Neural cell (in vitro differentiated cells): ENCODE measurements at regions not wholly inside any gene's neighbourhood (a gene's known extent, or its start where the extent isn't known, plus 50 kb on each side); places are given as distances from the start of the nearest gene placed in this dataset.

Source experiments
- H2AFZ ChIP-seq: fragments of 200-600, 300-800 bp; sonication (generic), shearing (Covaris generic); 2 replicates; pipeline ENCODE4 v1.6.0; 2014; ENCODE audit warnings: low read depth, mild to moderate bottlenecking, antibody characterized with exemption, low read length, moderate library complexity
- H3F3A ChIP-seq: fragments of 200-600 bp; shearing (Covaris generic); 2 replicates; pipeline ENCODE4 v1.6.1; 2016; ENCODE audit warnings: mild to moderate bottlenecking, moderate library complexity, mixed read lengths, antibody characterized with exemption, low read length; ENCODE audit not compliant: insufficient read depth, poor library complexity, severe bottlenecking
- H3K27ac ChIP-seq: fragments of 200-600, 300-800 bp; sonication (generic), shearing (Covaris generic); 2 replicates; pipeline ENCODE4 v1.5.1; 2014; ENCODE audit warnings: mild to moderate bottlenecking, low read length, moderate library complexity
- H3K27me3 ChIP-seq: fragments of 300-800, 200-600 bp; sonication (generic), shearing (Covaris generic); 2 replicates; pipeline ENCODE4 v1.6.0; 2014; ENCODE audit warnings: mild to moderate bottlenecking, low read depth, low read length, moderate library complexity; ENCODE audit not compliant: insufficient read depth
- H3K36me3 ChIP-seq: fragments of 300-800, 200-600 bp; sonication (generic), shearing (Covaris generic); 2 replicates; pipeline ENCODE4 v1.5.1; 2014; ENCODE audit warnings: mild to moderate bottlenecking, antibody characterized with exemption, low read length, moderate library complexity; ENCODE audit not compliant: insufficient read depth
- H3K4me2 ChIP-seq: fragments of 300-800, 200-600 bp; sonication (generic), shearing (Covaris generic); 2 replicates; pipeline ENCODE4 v1.6.0; 2014; ENCODE audit warnings: mild to moderate bottlenecking, low read length
- H3K4me3 ChIP-seq: fragments of 300-800, 200-600 bp; sonication (generic), shearing (Covaris generic); 2 replicates; pipeline ENCODE4 v1.5.1; 2014; ENCODE audit warnings: mild to moderate bottlenecking, low read length, moderate library complexity
- H3K79me2 ChIP-seq: fragments of 200-600 bp; shearing (Covaris generic); replicated peaks from 2 replicates; pipeline ENCODE4 v1.6.0; 2014; ENCODE audit warnings: mild to moderate bottlenecking, low read length, moderate library complexity; ENCODE audit not compliant: insufficient read depth
- H3K9ac ChIP-seq: fragments of 300-800, 200-600 bp; sonication (generic), shearing (Covaris generic); 2 replicates; pipeline ENCODE4 v1.6.1; 2016; ENCODE audit warnings: mild to moderate bottlenecking, low read length, mixed read lengths
- H3K9me2 ChIP-seq: fragments of 200-600 bp; shearing (Covaris generic); 2 replicates; pipeline ENCODE4 v1.6.1; 2016; ENCODE audit warnings: mild to moderate bottlenecking, low read length, mixed read lengths; ENCODE audit not compliant: insufficient read depth
- H3K9me3 ChIP-seq: fragments of 200-600, 300-800 bp; sonication (generic), shearing (Covaris generic); 2 replicates; pipeline ENCODE4 v1.6.1; 2016; ENCODE audit warnings: mild to moderate bottlenecking, mixed run types, low read length, moderate library complexity, mixed read lengths
- H4K20me1 ChIP-seq: fragments of 200-600 bp; shearing (Covaris generic); 2 replicates; pipeline ENCODE4 v1.6.1; 2016; ENCODE audit warnings: mild to moderate bottlenecking, mixed run types; ENCODE audit not compliant: insufficient read depth
- CTCF ChIP-seq: fragments of 450-650 bp; IDR thresholded peaks from 2 replicates; pipeline ENCODE4 v1.5.1; 2014; ENCODE audit warnings: antibody characterized with exemption, mild to moderate bottlenecking, moderate library complexity; ENCODE audit not compliant: poor library complexity, severe bottlenecking
- EP300 ChIP-seq: fragments of 450-650 bp; conservative IDR thresholded peaks from 2 replicates; pipeline ENCODE4 v1.6.1; 2014; ENCODE audit warnings: antibody characterized with exemption, mild to moderate bottlenecking, moderate library complexity; ENCODE audit not compliant: poor library complexity, severe bottlenecking
- EZH2 ChIP-seq: fragments of 200-600, 300-800 bp; shearing (Covaris generic), sonication (generic); IDR thresholded peaks from 2 replicates; pipeline ENCODE4 v1.6.1; 2014; ENCODE audit warnings: antibody characterized with exemption, low read length, borderline replicate concordance, mild to moderate bottlenecking; ENCODE audit not compliant: insufficient read depth, poor library complexity, severe bottlenecking
- MXI1 ChIP-seq: fragments of 450-650 bp; conservative IDR thresholded peaks from 2 replicates; pipeline ENCODE4 v1.6.1; 2014; ENCODE audit warnings: antibody characterized with exemption, mild to moderate bottlenecking; ENCODE audit not compliant: poor library complexity, severe bottlenecking
- POLR2AphosphoS5 ChIP-seq: IDR thresholded peaks from 2 replicates; pipeline ENCODE4 v1.6.1; 2012
- RAD21 ChIP-seq: fragments of 450-650 bp; conservative IDR thresholded peaks from 2 replicates; pipeline ENCODE4 v1.6.1; 2014; ENCODE audit warnings: antibody characterized with exemption, mild to moderate bottlenecking, moderate library complexity
- REST ChIP-seq: IDR thresholded peaks from 2 replicates; pipeline ENCODE4 v1.6.1; 2012; ENCODE audit warnings: borderline replicate concordance
- SMC3 ChIP-seq: fragments of 450-650 bp; conservative IDR thresholded peaks from 2 replicates; pipeline ENCODE4 v1.6.1; 2014; ENCODE audit warnings: antibody characterized with exemption, mild to moderate bottlenecking, moderate library complexity; ENCODE audit not compliant: poor library complexity
- TAF1 ChIP-seq: IDR thresholded peaks from 2 replicates; pipeline ENCODE4 v1.6.1; 2012; ENCODE audit warnings: low read depth

GRCh38 chr4:176526704-176527103 is 206.9 kb downstream of the SPCS3 start:
- Histone ChIP-seq H4K20me1 (no peaks in the 10 kb centered on the region), H3K27ac (peak overlapping the region; percentile 35), H3K4me2 (no peak overlapping the region), H3K79me2 (no peaks in the 10 kb centered on the region), H3K9me3 (no peaks in the 10 kb centered on the region), H3K27me3 (no peaks in the 10 kb centered on the region), H3K36me3 (no peaks in the 10 kb centered on the region), H3K9ac (no peak overlapping the region), H3K9me2 (no peaks in the 10 kb centered on the region), H3K4me3 (peak overlapping the region; percentile 20), H3F3A (no peaks in the 10 kb centered on the region), H2AFZ (no peak overlapping the region)
- TF ChIP-seq MXI1, result no peak
- TF ChIP-seq EP300, result peak; percentile 76
- TF ChIP-seq EZH2, result no peak
- TF ChIP-seq RAD21, result peak; percentile 22
- TF ChIP-seq POLR2AphosphoS5, result peak; percentile 36
- no peak for TF ChIP-seq REST
- no peak for TF ChIP-seq TAF1
- no peak for TF ChIP-seq CTCF

DNA sequence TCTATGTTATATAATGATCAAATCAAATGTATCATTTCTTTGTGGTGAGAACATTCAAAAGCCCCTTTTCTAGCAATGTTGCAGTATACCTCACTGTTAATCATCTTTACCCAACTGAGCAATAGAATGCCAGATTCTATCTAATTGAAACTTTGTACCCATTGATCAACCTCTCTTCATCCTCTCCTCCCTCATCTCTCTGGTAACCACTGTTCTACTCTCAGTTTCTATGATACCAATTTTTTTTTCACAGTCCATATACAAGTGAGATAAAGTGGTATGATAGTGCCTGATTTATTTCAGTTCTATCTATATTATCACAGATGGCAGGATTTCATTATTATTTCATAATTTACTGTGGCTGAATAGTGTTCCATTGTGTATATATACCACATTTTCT is 209.8 kb downstream of the SPCS3 start:
- Histone ChIP-seq H3K9ac (no peak overlapping the region), H3K36me3 (no peaks in the 10 kb centered on the region), H3F3A (no peaks in the 10 kb centered on the region), H3K4me2 (no peak overlapping the region), H3K79me2 (no peaks in the 10 kb centered on the region), H2AFZ (no peak overlapping the region), H3K9me3 (no peaks in the 10 kb centered on the region), H4K20me1 (no peaks in the 10 kb centered on the region), H3K4me3 (no peak overlapping the region), H3K9me2 (no peaks in the 10 kb centered on the region), H3K27ac (no peak overlapping the region), H3K27me3 (no peaks in the 10 kb centered on the region)
- TF ChIP-seq SMC3, result no peak
- no peak for TF ChIP-seq EP300
- no peak for TF ChIP-seq CTCF
- TF ChIP-seq REST, result no peak
- TF ChIP-seq POLR2AphosphoS5, result no peak
- TF ChIP-seq EZH2, result no peak
- TF ChIP-seq TAF1, result no peak
- TF ChIP-seq RAD21, result no peak
- no peak for TF ChIP-seq MXI1
